HCT116 (cell line): ENCODE measurements at regions not wholly inside any gene's neighbourhood (a gene's known extent, or its start where the extent isn't known, plus 50 kb on each side); places are given as distances from the start of the nearest gene placed in this dataset.

Experiments used
- CEBPB ChIP-seq: IDR thresholded peaks from 2 replicates; pipeline ENCODE4 v1.6.1; 2012; ENCODE audit warnings: low read depth
- EZH2 ChIP-seq: fragments of 200-600 bp; sonication (generic); IDR thresholded peaks from 2 replicates; pipeline ENCODE4 v1.6.1; 2017; ENCODE audit warnings: antibody characterized with exemption, mixed run types
- EZH2phosphoT487 ChIP-seq: fragments of 200-600 bp; IDR thresholded peaks from 2 replicates; pipeline ENCODE4 v1.6.1; 2018; ENCODE audit warnings: antibody characterized with exemption, borderline replicate concordance
- POLR2A ChIP-seq: IDR thresholded peaks from 2 replicates; pipeline ENCODE4 v1.7.0; 2011; ENCODE audit warnings: borderline replicate concordance; ENCODE audit not compliant: insufficient read depth, insufficient read length; ENCODE audit errors: extremely low read depth
- RAD21 ChIP-seq: IDR thresholded peaks from 2 replicates; pipeline ENCODE4 v1.6.1; 2012; ENCODE audit warnings: low read depth, mild to moderate bottlenecking
- TCF7L2 ChIP-seq: IDR thresholded peaks from 2 replicates; pipeline ENCODE4 v1.7.0; 2011; ENCODE audit warnings: borderline replicate concordance, inconsistent platforms; ENCODE audit not compliant: insufficient read depth, insufficient read length; ENCODE audit errors: extremely low read depth
- TF ChIP-seq, protein P1 (sequence below), 3 experiments: fragments of 200-600 bp in 1 of 3; sonication (generic) in 1 of 3; IDR thresholded peaks in 2 of 3; conservative IDR thresholded peaks in 1 of 3; 2 replicates each; pipeline ENCODE4 v1.5.1; 2012 to 2017; ENCODE audit warnings: low read depth in 2 of 3, low read length in 2 of 3, antibody characterized with exemption in 1 of 3, borderline replicate concordance in 1 of 3, control low read depth in 1 of 3, mild to moderate bottlenecking in 1 of 3, mixed read lengths in 1 of 3, mixed run types in 1 of 3, moderate library complexity in 1 of 3; ENCODE audit not compliant: insufficient read depth in 1 of 3

DNA sequence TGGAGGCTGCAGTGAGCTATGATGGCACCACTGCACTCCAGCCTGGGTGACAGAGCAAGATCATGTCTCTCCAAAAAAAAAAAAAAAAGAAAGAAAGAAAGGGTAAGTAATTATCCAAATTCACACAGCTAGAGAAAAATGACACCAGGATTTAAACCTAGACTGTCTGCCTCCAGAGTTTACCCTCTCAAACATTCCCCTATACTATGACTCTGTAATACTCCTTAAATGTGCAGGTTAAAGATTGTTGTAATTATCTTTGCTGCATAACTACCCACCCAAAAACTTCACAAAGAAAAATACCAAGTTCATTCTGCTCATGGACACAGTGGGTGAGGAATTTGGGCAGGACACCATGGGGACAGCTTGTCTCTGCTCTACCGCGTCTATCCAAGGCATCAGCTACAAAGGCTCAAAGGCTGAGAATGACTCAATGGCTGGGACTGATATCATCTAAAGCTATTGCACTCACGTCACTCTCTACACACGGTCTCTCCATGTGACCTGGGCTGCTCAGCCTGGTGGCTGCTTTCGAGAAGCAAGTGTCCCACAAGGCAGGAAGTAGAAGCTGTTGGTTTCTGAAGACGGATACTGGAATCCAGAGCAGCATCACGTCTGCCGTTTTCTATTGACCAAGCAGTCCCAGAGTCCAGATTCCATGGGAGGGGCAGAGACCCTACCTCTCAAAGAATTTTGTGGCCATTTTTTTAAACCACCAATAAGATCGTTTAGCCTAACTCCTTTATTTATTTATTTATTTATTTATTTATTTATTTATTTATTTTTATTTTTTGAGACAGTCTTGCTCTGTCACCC lies 185.7 kb upstream of the AUTS2 start:
- TF ChIP-seq CEBPB (no peak), TCF7L2 (no peak), EZH2phosphoT487 (no peak), POLR2A (no peak), RAD21 (no peak), EZH2 (no peak)
- TF ChIP-seq, protein P1, sequence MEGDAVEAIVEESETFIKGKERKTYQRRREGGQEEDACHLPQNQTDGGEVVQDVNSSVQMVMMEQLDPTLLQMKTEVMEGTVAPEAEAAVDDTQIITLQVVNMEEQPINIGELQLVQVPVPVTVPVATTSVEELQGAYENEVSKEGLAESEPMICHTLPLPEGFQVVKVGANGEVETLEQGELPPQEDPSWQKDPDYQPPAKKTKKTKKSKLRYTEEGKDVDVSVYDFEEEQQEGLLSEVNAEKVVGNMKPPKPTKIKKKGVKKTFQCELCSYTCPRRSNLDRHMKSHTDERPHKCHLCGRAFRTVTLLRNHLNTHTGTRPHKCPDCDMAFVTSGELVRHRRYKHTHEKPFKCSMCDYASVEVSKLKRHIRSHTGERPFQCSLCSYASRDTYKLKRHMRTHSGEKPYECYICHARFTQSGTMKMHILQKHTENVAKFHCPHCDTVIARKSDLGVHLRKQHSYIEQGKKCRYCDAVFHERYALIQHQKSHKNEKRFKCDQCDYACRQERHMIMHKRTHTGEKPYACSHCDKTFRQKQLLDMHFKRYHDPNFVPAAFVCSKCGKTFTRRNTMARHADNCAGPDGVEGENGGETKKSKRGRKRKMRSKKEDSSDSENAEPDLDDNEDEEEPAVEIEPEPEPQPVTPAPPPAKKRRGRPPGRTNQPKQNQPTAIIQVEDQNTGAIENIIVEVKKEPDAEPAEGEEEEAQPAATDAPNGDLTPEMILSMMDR (IDR thresholded peaks at IDR 0.05 in 2 of 3, conservative IDR thresholded peaks at IDR 0.05 in 1 of 3; ENCODE audit: borderline replicate concordance in 1 of 3, insufficient read depth in 1 of 3, low read depth in 2 of 3, low read length in 2 of 3), result no peak
